Natural killer cell (primary cell): ENCODE measurements at regions not wholly inside any gene's neighbourhood (a gene's known extent, or its start where the extent isn't known, plus 50 kb on each side); places are given as distances from the start of the nearest gene placed in this dataset.
"Not testable (repeated sequence)": the region's sequence is repeated elsewhere in the genome, so short reads cannot be mapped to it uniquely, and the experiment has no call there.

ENCODE experiments used
- ATAC-seq, 3 donors: fragments of 150-1000 bp in 2 of 3; fragments of 200-7000 bp in 1 of 3; cut with Tn5 transposase; 1 replicate in 1 of 3; 2 replicates in 2 of 3; pipeline ENCODE4 v1.10.0; 2021; ENCODE audit warnings: mild to moderate bottlenecking in 2 of 3, moderate library complexity in 2 of 3
- DNase-seq, 2 donors: peaks; one replicate each; pipeline versions ENCODE4 v3.0.0 to v3.0.0-alpha.2; 2013 to 2021; ENCODE audit warnings: mixed read lengths in 1 of 2
- H3K27ac ChIP-seq: one replicate; pipeline ENCODE4 v1.5.1; 2013; ENCODE audit warnings: mild to moderate bottlenecking, low read length
- H3K27me3 ChIP-seq: one replicate; pipeline ENCODE4 v1.6.1; 2013; ENCODE audit warnings: low read length; ENCODE audit not compliant: control insufficient read depth, insufficient read depth
- H3K36me3 ChIP-seq: one replicate; pipeline ENCODE4 v1.6.1; 2013; ENCODE audit warnings: low read length; ENCODE audit not compliant: control insufficient read depth, insufficient read depth
- H3K4me1 ChIP-seq: one replicate; pipeline ENCODE4 v1.6.1; 2013; ENCODE audit warnings: low read length; ENCODE audit not compliant: control insufficient read depth, insufficient read depth
- H3K4me3 ChIP-seq: one replicate; pipeline ENCODE4 v1.5.1; 2013; ENCODE audit warnings: low read length
- H3K9me3 ChIP-seq: one replicate; pipeline ENCODE4 v1.6.1; 2013; ENCODE audit warnings: low read length; ENCODE audit not compliant: control insufficient read depth, insufficient read depth
- H3K27ac Mint-ChIP-seq, 2 donors: one replicate each; pipeline ENCODE4 v1.8.0; 2022; ENCODE audit warnings: mild to moderate bottlenecking in 2 of 2, mixed read lengths in 2 of 2, moderate library complexity in 1 of 2
- H3K27me3 Mint-ChIP-seq, 2 donors: one replicate each; pipeline ENCODE4 v1.8.0; 2022; ENCODE audit warnings: low read depth in 2 of 2, mixed read lengths in 2 of 2
- H3K36me3 Mint-ChIP-seq: one replicate; pipeline ENCODE4 v1.8.0; 2022; ENCODE audit warnings: mixed read lengths
- H3K4me1 Mint-ChIP-seq, 2 donors: one replicate each; pipeline ENCODE4 v1.8.0; 2022; ENCODE audit warnings: mixed read lengths in 2 of 2
- H3K4me3 Mint-ChIP-seq: one replicate; pipeline ENCODE4 v1.8.0; 2022; ENCODE audit warnings: mild to moderate bottlenecking, moderate library complexity, mixed read lengths
- H3K9me3 Mint-ChIP-seq, 2 donors: one replicate each; pipeline ENCODE4 v1.8.0; 2022; ENCODE audit warnings: mixed read lengths in 2 of 2
- WGBS: methylation state at CpG from one replicate; pipeline ENCODE4 v1.1.7; 2013; ENCODE audit warnings: missing lambda C conversion rate; ENCODE audit not compliant: insufficient coverage; 5-methylcytosine and 5-hydroxymethylcytosine counted together
- intact Hi-C: fragments of 100-400 bp; cut with micrococcal nuclease; formaldehyde crosslinking; loops from one replicate; pipeline ENCODE4 v1.14.2; 2022
- TF ChIP-seq, protein P1 (sequence below): fragments of 200-600 bp; IDR thresholded peaks from one replicate; pipeline ENCODE4 v1.8.0; 2022; ENCODE audit warnings: antibody characterized with exemption

DNA sequence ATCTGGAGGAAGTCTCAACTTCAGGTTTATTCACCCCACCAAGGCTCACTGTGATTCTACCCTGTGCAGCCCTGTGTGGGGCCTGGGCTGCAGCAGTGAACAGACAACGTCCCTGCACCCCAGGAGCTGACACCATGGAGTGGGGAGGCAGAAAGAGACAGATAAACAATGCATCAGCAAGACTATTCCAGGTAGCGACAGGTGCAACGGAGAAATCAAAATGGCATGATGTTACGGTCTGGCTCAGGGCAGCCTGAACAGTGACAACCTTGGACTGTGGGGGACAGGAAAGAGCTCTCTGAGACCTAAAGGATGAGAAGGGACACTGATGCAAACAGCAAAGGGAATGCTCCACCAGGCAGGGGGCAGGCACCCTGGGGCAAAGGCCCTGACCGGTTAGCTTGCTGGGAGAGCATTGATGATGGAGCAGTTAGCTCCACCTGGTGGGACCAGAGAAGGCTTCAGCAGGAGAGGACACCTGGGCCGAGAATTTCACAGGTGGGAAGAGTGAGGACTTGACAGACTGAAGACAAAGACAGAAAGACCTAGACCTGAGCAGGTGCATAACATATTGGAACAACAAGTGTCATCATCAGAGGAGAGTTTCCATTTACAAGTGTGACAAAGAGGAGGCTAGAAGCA lies 589.9 kb downstream of the MATN1 start:
- Histone ChIP-seq H3K27me3 (no peaks in the 10 kb centered on the region), H3K9me3 (no peaks in the 10 kb centered on the region), H3K4me3 (no peak overlapping the region), H3K36me3 (no peaks in the 10 kb centered on the region), H3K4me1 (no peaks in the 10 kb centered on the region), H3K27ac (no peak overlapping the region)
- DNase-seq (no peak), ATAC-seq (no peak)
- H3K4me3 Mint-ChIP-seq, result no peak overlapping the region
- no peaks in the 10 kb centered on the region for H3K36me3 Mint-ChIP-seq
- intact Hi-C loops, result no loop called here
- H3K27ac Mint-ChIP-seq, result no peak overlapping the region
- TF ChIP-seq, protein P1, sequence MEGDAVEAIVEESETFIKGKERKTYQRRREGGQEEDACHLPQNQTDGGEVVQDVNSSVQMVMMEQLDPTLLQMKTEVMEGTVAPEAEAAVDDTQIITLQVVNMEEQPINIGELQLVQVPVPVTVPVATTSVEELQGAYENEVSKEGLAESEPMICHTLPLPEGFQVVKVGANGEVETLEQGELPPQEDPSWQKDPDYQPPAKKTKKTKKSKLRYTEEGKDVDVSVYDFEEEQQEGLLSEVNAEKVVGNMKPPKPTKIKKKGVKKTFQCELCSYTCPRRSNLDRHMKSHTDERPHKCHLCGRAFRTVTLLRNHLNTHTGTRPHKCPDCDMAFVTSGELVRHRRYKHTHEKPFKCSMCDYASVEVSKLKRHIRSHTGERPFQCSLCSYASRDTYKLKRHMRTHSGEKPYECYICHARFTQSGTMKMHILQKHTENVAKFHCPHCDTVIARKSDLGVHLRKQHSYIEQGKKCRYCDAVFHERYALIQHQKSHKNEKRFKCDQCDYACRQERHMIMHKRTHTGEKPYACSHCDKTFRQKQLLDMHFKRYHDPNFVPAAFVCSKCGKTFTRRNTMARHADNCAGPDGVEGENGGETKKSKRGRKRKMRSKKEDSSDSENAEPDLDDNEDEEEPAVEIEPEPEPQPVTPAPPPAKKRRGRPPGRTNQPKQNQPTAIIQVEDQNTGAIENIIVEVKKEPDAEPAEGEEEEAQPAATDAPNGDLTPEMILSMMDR, result no peak
- H3K27me3 Mint-ChIP-seq, result peaks cover 0 to 4% of the 10 kb centered on the region in 2 donors
- H3K9me3 Mint-ChIP-seq, result no peaks in the 10 kb centered on the region
- WGBS, result 83% methylated on average over 6 of the region's 6 CpGs
- peaks cover 0 to 6% of the 10 kb centered on the region in 2 donors for H3K4me1 Mint-ChIP-seq

DNA sequence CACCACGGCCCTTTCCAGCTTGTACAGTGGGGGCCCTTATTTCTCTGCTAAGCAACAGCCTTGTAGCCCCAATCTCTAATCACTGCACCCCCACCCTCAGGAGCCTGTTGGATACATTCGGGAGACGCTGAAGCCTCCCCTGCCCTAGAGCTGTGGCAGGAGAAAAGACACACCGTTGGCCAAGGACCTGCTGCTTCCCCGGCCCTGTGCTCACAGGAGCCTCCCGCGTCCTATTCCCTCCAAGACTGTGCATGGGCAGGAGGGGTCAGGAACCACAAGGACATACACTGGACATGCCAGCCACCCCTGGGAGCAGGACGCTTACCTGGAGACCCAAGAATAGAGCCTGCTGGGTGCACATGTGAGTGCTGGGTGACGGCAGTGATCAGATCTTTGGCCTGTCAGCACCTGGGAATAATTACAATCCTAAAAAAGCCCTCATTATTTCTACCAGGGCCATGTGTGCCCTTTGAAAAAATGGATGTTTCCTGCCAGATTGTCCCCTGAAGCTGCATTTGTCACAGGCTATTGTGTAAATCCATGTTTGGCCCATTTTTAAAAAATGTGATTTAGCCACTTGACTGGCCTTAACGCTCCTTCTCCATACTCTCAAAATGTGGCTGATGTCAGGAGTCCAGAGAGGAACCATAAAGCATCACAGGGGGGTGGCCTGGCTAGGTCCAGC lies 590.6 kb downstream of the MATN1 start:
- WGBS, result 89% methylated on average over 10 of the region's 10 CpGs
- H3K4me1 Mint-ChIP-seq, result peaks cover 0 to 6% of the 10 kb centered on the region in 2 donors
- Histone ChIP-seq H3K27ac (no peak overlapping the region), H3K36me3 (no peaks in the 10 kb centered on the region), H3K27me3 (no peaks in the 10 kb centered on the region), H3K9me3 (no peaks in the 10 kb centered on the region), H3K4me1 (no peaks in the 10 kb centered on the region), H3K4me3 (no peak overlapping the region)
- H3K27ac Mint-ChIP-seq, result no peak overlapping the region
- TF ChIP-seq, protein P1, result no peak
- ATAC-seq (no peak), DNase-seq (no peak)
- no peaks in the 10 kb centered on the region for H3K9me3 Mint-ChIP-seq
- no peak overlapping the region for H3K4me3 Mint-ChIP-seq
- peaks cover 0 to 4% of the 10 kb centered on the region in 2 donors for H3K27me3 Mint-ChIP-seq
- H3K36me3 Mint-ChIP-seq, result no peaks in the 10 kb centered on the region
- intact Hi-C loops, result no loop called here

DNA sequence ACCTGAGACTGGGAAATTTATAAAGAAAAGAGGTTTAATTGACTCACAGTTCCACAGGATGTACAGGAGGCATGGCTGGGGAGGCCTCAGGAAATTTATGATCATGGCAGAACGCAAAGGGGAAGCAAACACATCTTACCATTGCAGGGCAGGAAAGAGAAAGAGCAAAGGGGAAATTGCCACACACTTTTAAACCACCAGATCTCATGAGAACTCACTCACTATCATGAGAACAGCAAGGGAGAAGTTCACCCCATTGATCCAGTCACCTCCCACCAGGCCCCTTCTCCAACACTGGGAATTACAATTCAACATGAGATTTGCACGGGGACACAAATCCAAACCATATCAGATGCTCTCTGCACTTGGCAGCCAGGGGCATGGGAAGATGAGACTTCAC lies 592.8 kb downstream of the MATN1 start:
- 8% methylated on average over 2 of the region's 2 CpGs for WGBS

DNA sequence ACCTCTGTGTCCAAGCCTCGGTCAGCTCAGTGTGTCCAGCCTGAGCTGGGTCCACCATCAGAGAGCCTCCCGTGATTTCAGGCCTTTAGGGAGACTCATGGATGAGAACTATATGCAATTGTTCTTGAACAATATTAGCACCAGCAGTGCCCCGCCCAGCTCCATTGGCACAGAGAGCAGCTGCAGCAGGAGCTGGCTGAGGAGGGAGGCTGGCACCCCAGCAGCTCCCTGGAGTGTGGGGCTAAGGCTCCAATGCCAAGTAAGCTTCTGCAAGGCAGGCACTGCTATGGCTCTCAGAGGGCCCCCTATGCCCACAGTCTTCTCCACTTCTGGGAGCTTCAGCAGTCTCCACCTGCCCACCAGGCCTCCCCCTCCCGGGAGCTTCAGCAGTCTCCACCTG lies 593.3 kb downstream of the MATN1 start:
- no peak overlapping the region for H3K4me3 ChIP-seq
- no peak overlapping the region for H3K27ac ChIP-seq
- intact Hi-C loops, result no loop called here
- DNase-seq, result no peak
- H3K4me1 ChIP-seq, result no peaks in the 10 kb centered on the region
- H3K9me3 ChIP-seq, result no peaks in the 10 kb centered on the region
- Mint-ChIP-seq H3K9me3 (no peaks in the 10 kb centered on the region), H3K36me3 (no peaks in the 10 kb centered on the region), H3K4me3 (no peak overlapping the region), H3K4me1 (peaks cover 0 to 6% of the 10 kb centered on the region in 2 donors), H3K27me3 (peaks cover 0 to 4% of the 10 kb centered on the region in 2 donors), H3K27ac (no peak overlapping the region)
- WGBS, result 76% methylated on average over 4 of the region's 4 CpGs
- TF ChIP-seq, protein P1, result no peak
- no peaks in the 10 kb centered on the region for H3K36me3 ChIP-seq
- H3K27me3 ChIP-seq, result no peaks in the 10 kb centered on the region
- no peak for ATAC-seq

More for the DNA sequence above, 592.8 kb downstream of the MATN1 start:
- H3K9me3 ChIP-seq, H3K9me3 Mint-ChIP-seq, H3K27ac ChIP-seq, H3K4me3 ChIP-seq, H3K27me3 Mint-ChIP-seq, H3K4me1 Mint-ChIP-seq, H3K36me3 Mint-ChIP-seq, H3K4me3 Mint-ChIP-seq, H3K4me1 ChIP-seq, ATAC-seq, H3K27me3 ChIP-seq, DNase-seq, intact Hi-C loops, H3K36me3 ChIP-seq, H3K27ac Mint-ChIP-seq: not testable (repeated sequence)
